C4-2B (cell line): ENCODE measurements at regions not wholly inside any gene's neighbourhood (a gene's known extent, or its start where the extent isn't known, plus 50 kb on each side); places are given as distances from the start of the nearest gene placed in this dataset.
"Not testable (repeated sequence)": the region's sequence is repeated elsewhere in the genome, so short reads cannot be mapped to it uniquely, and the experiment has no call there.

Experiments
- ZFX ChIP-seq: fragments of 450-650 bp; IDR thresholded peaks from 2 replicates; pipeline ENCODE4 v1.6.1; 2017
- TF ChIP-seq, protein P1 (sequence below): fragments of 450-650 bp; conservative IDR thresholded peaks from 2 replicates; pipeline ENCODE4 v1.5.1; 2017; ENCODE audit warnings: mild to moderate bottlenecking

DNA sequence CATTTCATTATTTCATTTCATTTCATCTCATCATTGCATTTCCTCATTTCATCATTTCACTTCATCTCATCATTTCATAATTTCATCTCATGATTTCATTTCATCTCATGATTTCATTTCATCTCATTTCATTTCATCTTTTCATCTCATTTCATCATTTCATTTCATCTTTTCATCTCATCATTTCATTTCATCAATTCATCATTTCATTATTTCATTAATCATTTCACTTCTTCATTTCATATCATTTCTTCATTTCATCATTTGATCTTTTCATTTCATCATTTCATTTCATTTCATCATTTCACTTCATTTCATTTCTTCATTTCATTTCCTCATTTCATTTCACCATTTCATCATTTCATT, 176.8 kb downstream of the ZNF92 start:
- TF ChIP-seq, protein P1, sequence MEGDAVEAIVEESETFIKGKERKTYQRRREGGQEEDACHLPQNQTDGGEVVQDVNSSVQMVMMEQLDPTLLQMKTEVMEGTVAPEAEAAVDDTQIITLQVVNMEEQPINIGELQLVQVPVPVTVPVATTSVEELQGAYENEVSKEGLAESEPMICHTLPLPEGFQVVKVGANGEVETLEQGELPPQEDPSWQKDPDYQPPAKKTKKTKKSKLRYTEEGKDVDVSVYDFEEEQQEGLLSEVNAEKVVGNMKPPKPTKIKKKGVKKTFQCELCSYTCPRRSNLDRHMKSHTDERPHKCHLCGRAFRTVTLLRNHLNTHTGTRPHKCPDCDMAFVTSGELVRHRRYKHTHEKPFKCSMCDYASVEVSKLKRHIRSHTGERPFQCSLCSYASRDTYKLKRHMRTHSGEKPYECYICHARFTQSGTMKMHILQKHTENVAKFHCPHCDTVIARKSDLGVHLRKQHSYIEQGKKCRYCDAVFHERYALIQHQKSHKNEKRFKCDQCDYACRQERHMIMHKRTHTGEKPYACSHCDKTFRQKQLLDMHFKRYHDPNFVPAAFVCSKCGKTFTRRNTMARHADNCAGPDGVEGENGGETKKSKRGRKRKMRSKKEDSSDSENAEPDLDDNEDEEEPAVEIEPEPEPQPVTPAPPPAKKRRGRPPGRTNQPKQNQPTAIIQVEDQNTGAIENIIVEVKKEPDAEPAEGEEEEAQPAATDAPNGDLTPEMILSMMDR = not testable (repeated sequence)
- not testable (repeated sequence) for TF ChIP-seq ZFX
